ENCODE measurements at regions not wholly inside any gene's neighbourhood (a gene's known extent, or its start where the extent isn't known, plus 50 kb on each side); places are given as distances from the start of the nearest gene placed in this dataset.

DNA sequence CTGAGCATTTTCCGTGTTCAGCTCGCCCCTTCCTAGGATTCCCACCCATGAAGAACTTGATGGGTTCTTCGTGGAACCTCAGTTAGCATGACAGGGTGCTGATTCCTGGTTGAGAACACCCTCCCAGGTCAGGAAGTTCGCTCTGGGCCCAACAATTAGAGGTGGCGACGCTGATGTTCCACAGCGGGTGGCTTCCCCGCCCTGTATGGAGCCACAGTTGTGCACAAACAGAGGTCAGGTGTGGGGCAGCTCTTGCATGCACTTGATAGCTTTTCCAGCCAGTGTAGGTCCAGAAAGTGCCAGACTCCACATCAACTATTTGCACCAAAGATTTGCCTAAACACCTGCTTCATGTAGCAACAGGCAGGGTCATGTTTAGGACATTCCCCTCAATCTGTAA is 788.2 kb downstream of the MED13L start:
- TF ChIP-seq, protein P1, sequence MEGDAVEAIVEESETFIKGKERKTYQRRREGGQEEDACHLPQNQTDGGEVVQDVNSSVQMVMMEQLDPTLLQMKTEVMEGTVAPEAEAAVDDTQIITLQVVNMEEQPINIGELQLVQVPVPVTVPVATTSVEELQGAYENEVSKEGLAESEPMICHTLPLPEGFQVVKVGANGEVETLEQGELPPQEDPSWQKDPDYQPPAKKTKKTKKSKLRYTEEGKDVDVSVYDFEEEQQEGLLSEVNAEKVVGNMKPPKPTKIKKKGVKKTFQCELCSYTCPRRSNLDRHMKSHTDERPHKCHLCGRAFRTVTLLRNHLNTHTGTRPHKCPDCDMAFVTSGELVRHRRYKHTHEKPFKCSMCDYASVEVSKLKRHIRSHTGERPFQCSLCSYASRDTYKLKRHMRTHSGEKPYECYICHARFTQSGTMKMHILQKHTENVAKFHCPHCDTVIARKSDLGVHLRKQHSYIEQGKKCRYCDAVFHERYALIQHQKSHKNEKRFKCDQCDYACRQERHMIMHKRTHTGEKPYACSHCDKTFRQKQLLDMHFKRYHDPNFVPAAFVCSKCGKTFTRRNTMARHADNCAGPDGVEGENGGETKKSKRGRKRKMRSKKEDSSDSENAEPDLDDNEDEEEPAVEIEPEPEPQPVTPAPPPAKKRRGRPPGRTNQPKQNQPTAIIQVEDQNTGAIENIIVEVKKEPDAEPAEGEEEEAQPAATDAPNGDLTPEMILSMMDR (IDR thresholded peaks at IDR 0.05; ENCODE audit: control insufficient read depth, insufficient read depth, low read depth, low read length, missing control alignments) = no peak
- no peak overlapping the region for H3K4me3 ChIP-seq (ENCODE audit: control insufficient read depth, low read depth, low read length)
- DNase-seq (ENCODE audit: low read depth) = no peak

DNA sequence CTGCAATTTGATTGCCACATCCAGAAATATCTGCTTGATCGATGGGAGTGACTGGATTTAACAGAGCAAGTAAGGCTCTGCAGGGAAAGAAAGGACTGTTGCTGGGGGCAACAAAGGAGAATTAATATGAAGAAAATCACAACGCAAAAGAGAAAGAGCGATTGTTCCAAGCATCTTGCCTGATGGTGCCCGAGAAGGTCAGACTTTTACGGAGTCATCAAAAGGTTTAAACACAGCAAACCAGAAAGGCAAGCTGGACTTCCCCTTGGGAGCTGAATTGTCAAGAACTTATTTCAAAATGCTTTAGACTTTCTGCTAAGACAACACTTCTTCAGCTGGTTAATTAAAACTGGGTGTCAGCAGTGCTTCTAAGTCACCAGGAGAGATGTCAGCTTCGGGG is 791.5 kb downstream of the MED13L start:
- DNase-seq (ENCODE audit: low read depth) = no peak
- H3K4me3 ChIP-seq (ENCODE audit: control insufficient read depth, low read depth, low read length) = no peak overlapping the region
- TF ChIP-seq, protein P1 (IDR thresholded peaks at IDR 0.05; ENCODE audit: control insufficient read depth, insufficient read depth, low read depth, low read length, missing control alignments) = no peak

DNA sequence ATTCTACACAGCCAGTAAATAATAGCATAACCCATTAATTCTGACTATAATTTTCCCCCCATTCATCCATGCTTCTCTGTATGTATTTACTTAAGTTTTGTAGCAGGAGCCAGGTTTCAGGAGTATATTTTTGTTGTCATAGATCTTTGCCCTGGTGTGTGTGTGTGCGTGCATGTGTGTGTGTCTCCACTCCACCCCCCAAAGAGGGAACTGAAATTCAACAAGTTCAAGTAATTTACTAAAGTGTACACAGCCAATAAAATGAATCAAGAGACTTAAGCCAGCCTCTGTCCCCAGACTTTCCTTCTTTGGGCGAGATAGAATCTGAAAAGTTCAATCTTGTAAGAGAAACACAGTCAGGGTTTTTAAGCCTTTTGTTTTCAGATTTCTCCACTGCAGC is 792.0 kb downstream of the MED13L start:
- TF ChIP-seq, protein P1 (IDR thresholded peaks at IDR 0.05; ENCODE audit: control insufficient read depth, insufficient read depth, low read depth, low read length, missing control alignments) = no peak
- no peak overlapping the region for H3K4me3 ChIP-seq (ENCODE audit: control insufficient read depth, low read depth, low read length)
- DNase-seq (ENCODE audit: low read depth) = no peak

DNA sequence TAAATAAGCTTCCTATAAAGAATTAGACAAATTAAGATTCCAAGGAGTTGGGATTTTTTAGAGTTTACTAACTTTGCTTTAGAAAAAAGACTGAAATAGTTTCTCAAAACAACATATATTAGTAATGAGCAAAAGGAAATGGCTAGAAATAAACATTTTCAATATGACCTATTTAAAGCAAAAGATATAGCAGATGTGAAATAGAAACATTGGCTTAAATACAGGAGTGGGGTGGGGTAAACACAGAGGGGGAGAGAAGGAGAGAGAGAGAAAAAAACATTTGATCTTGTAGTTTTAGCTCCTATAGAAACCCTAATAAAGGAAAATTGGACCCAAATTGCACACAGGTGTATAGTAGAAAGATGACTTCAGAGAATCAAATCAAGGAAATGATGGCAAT is 794.5 kb downstream of the MED13L start:
- TF ChIP-seq, protein P1 (IDR thresholded peaks at IDR 0.05; ENCODE audit: control insufficient read depth, insufficient read depth, low read depth, low read length, missing control alignments) = no peak
- H3K4me3 ChIP-seq (ENCODE audit: control insufficient read depth, low read depth, low read length) = no peak overlapping the region
- DNase-seq (ENCODE audit: low read depth) = no peak

DNA sequence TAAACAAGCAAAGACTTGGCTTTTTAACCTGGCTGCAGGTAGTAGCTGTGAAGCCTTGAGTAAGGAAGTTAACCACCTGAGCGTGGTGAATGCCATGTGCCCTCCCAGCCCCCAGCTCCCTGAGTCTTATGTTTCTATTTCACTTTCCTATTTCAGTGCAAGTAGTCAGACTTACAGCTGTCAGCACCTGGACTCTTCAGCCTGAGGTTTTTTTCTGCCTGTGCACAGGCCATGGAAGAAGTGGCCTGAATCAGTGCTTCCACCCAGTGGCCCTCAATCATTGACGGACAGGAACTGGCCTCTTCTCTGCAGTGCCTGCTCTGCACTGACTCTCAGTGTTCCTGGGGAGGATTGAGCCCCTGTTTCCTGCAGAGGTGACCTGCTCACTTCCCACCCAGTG is 796.4 kb downstream of the MED13L start:
- no peak for DNase-seq (ENCODE audit: low read depth)
- no peak overlapping the region for H3K4me3 ChIP-seq (ENCODE audit: control insufficient read depth, low read depth, low read length)
- TF ChIP-seq, protein P1 (IDR thresholded peaks at IDR 0.05; ENCODE audit: control insufficient read depth, insufficient read depth, low read depth, low read length, missing control alignments) = no peak

DNA sequence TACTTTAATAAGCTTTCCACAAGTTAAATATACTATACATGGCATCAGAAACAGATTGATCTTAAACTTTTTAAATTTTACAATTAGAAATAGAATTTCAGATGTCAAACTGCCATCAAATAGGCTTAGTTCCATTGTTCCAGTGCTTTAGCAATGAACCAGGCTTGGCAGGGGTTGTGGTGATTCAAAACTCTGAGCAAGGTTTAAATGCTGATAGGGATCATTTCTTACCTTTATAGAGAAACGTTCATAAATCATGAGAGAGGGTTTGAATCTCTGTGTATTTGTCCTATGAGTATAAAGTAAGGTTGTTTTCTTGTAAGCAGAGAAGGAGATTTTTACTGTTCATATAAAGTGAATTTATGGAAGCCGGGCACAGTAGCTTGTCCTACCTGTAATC is 794.5 kb upstream of the TBX3 start:
- no peak overlapping the region for H3K4me3 ChIP-seq (ENCODE audit: control insufficient read depth, low read depth, low read length)
- DNase-seq (ENCODE audit: low read depth) = no peak
- TF ChIP-seq, protein P1 (IDR thresholded peaks at IDR 0.05; ENCODE audit: control insufficient read depth, insufficient read depth, low read depth, low read length, missing control alignments) = no peak
